Heart right ventricle (tissue), 16 donors: ENCODE measurements at regions not wholly inside any gene's neighbourhood (a gene's known extent, or its start where the extent isn't known, plus 50 kb on each side); places are given as distances from the start of the nearest gene placed in this dataset.

Source experiments
- ATAC-seq, 8 donors: fragments of 200-7000 bp; cut with Tn5 transposase; one replicate each; pipeline ENCODE4 v1.9.1; 2020; ENCODE audit warnings: mild to moderate bottlenecking in 8 of 8, moderate library complexity in 8 of 8, moderate number of reproducible peaks in 1 of 8
- DNase-seq, 2 donors: peaks; one replicate each; pipeline ENCODE4 v3.0.0-alpha.2; 2020
- H3K27ac ChIP-seq, 10 donors: fragments of 200-600 bp; sonication (generic) in 2 of 10; one replicate each; pipeline versions ENCODE4 v1.5.0 to v1.8.0; 2020 to 2022; ENCODE audit warnings: mild to moderate bottlenecking in 3 of 10
- H3K27me3 ChIP-seq, 7 donors: fragments of 200-600 bp; one replicate each; pipeline ENCODE4 v1.8.0; 2021 to 2022; ENCODE audit warnings: mild to moderate bottlenecking in 2 of 7
- H3K36me3 ChIP-seq, 9 donors: fragments of 200-600 bp; sonication (generic) in 1 of 9; one replicate each; pipeline versions ENCODE4 v1.5.0 to v1.8.0; 2020 to 2022; ENCODE audit warnings: mild to moderate bottlenecking in 2 of 9
- H3K4me1 ChIP-seq, 9 donors: fragments of 200-600 bp; sonication (generic) in 1 of 9; one replicate each; pipeline versions ENCODE4 v1.5.0 to v1.8.0; 2020 to 2022; ENCODE audit warnings: mild to moderate bottlenecking in 4 of 9
- H3K4me3 ChIP-seq, 10 donors: fragments of 200-600 bp; sonication (generic) in 2 of 10; one replicate each; pipeline versions ENCODE4 v1.5.0 to v1.8.0; 2020 to 2022; ENCODE audit warnings: mild to moderate bottlenecking in 7 of 10, moderate library complexity in 2 of 10
- H3K9me3 ChIP-seq, 11 donors: fragments of 200-600 bp in 10 of 11; sonication (generic) in 2 of 11; one replicate each; pipeline versions ENCODE4 v1.5.0 to v1.8.0; 2013 to 2022; ENCODE audit warnings: mild to moderate bottlenecking in 2 of 11, control low read depth in 1 of 11, moderate library complexity in 1 of 11
- WGBS, 2 donors: extraction: QIAGEN DNeasy Blood & Tissue Kit; methylation state at CpG; one replicate each; pipeline ENCODE4 v1.1.7; 2013; ENCODE audit warnings: inconsistent platforms in 1 of 2; 5-methylcytosine and 5-hydroxymethylcytosine counted together
- intact Hi-C, 10 donors: fragments of 100-400 bp; cut with DNase I; formaldehyde crosslinking; loops; one replicate each; pipeline versions ENCODE4 v1.11.1 to v1.14.2; 2022
- microRNA-seq, 2 donors: library from miRNA; unstranded; fragments of <30 nt; microRNA quantifications; one replicate each; pipeline ENCODE4 v1.2.0, GENCODE V29; 2021
- TF ChIP-seq, protein P1 (sequence below), 9 donors: fragments of 200-600 bp; sonication (generic) in 2 of 9; IDR thresholded peaks; one replicate each; pipeline versions ENCODE4 v1.5.0 to v1.8.0; 2021 to 2022; ENCODE audit warnings: antibody characterized with exemption in 9 of 9, mild to moderate bottlenecking in 5 of 9, moderate library complexity in 1 of 9
- donor health status: Arrhythmogenic right ventricular cardiomyopathy.
- donor health status: ischemic (EF 13 %, LVEDD 7.1; RV severe dilation, severe dysfunction).
- donor health status: healthy with polysubstance abuse.
- donor health status: DM: no; HTN: yes; CAD: no.
- donor health status: DM: no; HTN: no; CAD: no.
- donor health status: ischemic (EF 25% LVEDD 6.9; RV normal size, moderate dysfunction).
- donor health status: ischemic (EF 25% LVEDD 5.7; RV mildly dilated, moderate dysfunction).
- donor health status: healthy.
- donor health status: DM: yes; HTN: yes; CAD: no.
- donor health status: Ischemic cardiomyopathy.
- donor health status: ischemic (EF 35%, LVEDD 5.7; RV mildly dilated, moderate dysfunction).
- donor health status: nonischemic (EF 11% LVEDD 7.7; RV severe dilation, severe dysfunction).
- donor health status: DM: yes; HTN: yes; CAD: no.
- donor health status: PGD.
- donor health status: ischemic (EF 29% LVEDD 5.4; RV normal size, mild dysfunction).
- donor health status: nonischemic (EF 23%, LVEDD 6.1; RV moderate dilation, normal function).

DNA sequence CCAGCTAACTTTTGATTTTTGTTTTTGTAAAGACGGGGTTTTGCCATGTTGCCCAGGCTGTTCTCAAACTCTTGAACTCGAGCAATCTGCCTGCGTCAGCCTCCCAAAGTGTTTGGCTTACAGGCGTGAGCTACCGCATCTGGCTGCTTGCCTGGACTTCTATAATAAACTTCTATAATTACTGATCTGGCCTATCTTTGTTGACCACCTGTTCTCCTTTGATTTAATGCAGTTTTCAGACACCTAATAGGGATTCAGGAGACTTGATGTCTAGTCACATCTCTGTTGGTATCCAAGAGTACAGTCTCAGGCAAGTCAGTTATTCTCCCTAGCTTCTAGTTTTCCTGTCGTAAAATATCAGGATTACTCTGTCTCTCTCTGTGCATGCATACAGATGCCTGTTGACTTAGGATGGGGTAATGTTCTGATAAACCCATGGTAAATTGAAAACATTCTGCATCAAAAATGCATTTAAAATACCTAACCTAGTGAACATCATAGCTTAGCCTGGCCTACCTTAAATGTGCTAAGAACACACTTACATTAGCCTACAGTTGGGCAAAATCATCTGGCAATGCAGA lies 51.5 kb upstream of the NR3C1 start:
- Histone ChIP-seq H3K9me3 (no peaks in the 10 kb centered on the region), H3K27me3 (no peaks in the 10 kb centered on the region), H3K4me1 (peaks cover 0 to 10% (median 0%) of the 10 kb centered on the region in 9 donors), H3K36me3 (no peaks in the 10 kb centered on the region), H3K4me3 (no peak overlapping the region), H3K27ac (no peak overlapping the region)
- intact Hi-C loops = loop anchor here in 1 of 10 donors (10.0 kb wide), 1 partner anchor 190 kb away; no protein-coding TSS in a partner anchor
- DNase-seq (no peak), ATAC-seq (no peak)
- 93 to 99% methylated on average over 6 of the region's 6 CpGs for WGBS, 2 donors
- TF ChIP-seq, protein P1, sequence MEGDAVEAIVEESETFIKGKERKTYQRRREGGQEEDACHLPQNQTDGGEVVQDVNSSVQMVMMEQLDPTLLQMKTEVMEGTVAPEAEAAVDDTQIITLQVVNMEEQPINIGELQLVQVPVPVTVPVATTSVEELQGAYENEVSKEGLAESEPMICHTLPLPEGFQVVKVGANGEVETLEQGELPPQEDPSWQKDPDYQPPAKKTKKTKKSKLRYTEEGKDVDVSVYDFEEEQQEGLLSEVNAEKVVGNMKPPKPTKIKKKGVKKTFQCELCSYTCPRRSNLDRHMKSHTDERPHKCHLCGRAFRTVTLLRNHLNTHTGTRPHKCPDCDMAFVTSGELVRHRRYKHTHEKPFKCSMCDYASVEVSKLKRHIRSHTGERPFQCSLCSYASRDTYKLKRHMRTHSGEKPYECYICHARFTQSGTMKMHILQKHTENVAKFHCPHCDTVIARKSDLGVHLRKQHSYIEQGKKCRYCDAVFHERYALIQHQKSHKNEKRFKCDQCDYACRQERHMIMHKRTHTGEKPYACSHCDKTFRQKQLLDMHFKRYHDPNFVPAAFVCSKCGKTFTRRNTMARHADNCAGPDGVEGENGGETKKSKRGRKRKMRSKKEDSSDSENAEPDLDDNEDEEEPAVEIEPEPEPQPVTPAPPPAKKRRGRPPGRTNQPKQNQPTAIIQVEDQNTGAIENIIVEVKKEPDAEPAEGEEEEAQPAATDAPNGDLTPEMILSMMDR (IDR thresholded peaks at IDR 0.05) = no peak

- intact Hi-C loops = loop anchor here in 1 of 10 donors (10.0 kb wide), 1 partner anchor 191 kb away; no protein-coding TSS in a partner anchor
- no peaks in the 10 kb centered on the region for H3K36me3 ChIP-seq
These were observed 50.2 kb upstream of the NR3C1 start for GRCh38 chr5:143453720-143454119.

More at GRCh38 chr5:143453720-143454119, 50.2 kb upstream of the NR3C1 start:
- TF ChIP-seq, protein P1 (IDR thresholded peaks at IDR 0.05) = no peak
- ATAC-seq = no peak
- no peak overlapping the region for H3K27ac ChIP-seq
- WGBS, 2 donors = 86 to 89% methylated on average over 2 of the region's 2 CpGs
- no peak for DNase-seq
- H3K27me3 ChIP-seq = no peaks in the 10 kb centered on the region
- no peaks in the 10 kb centered on the region for H3K9me3 ChIP-seq
- H3K4me1 ChIP-seq = peaks cover 0 to 10% (median 0%) of the 10 kb centered on the region in 9 donors
- no peak overlapping the region for H3K4me3 ChIP-seq

Small RNAs in the stretch of these regions (microRNA-seq; reads per million reads assigned to microRNA genes)
- 0 reads per million in 2 donors for gene MIR5197
